Spleen (tissue), 7 donors: ENCODE measurements at regions not wholly inside any gene's neighbourhood (a gene's known extent, or its start where the extent isn't known, plus 50 kb on each side); places are given as distances from the start of the nearest gene placed in this dataset.

Experiments
- POLR2A ChIP-seq, 3 donors: fragments of 450-650 bp; IDR thresholded peaks; one replicate each; pipeline ENCODE4 v1.5.1; 2017; ENCODE audit warnings: antibody characterized with exemption in 3 of 3, mild to moderate bottlenecking in 1 of 3
- POLR2AphosphoS5 ChIP-seq, 3 donors: sonication (generic); formaldehyde crosslinking; IDR thresholded peaks; one replicate each; pipeline ENCODE4 v1.5.1; 2017; ENCODE audit warnings: antibody characterized with exemption in 3 of 3
- TF ChIP-seq, protein P1 (sequence below), 11 experiments: fragments of 200-600 bp in 7 of 11; fragments of 450-650 bp in 4 of 11; sonication (generic) in 4 of 11; IDR thresholded peaks in 8 of 11; conservative IDR thresholded peaks in 3 of 11; 1 replicate in 7 of 11; 2 replicates in 4 of 11; pipeline versions ENCODE4 v1.4.0 to v1.8.0; 2016 to 2021; ENCODE audit warnings: antibody characterized with exemption in 11 of 11, inconsistent platforms in 4 of 11, mild to moderate bottlenecking in 1 of 11
- donor health status: DM: no; HTN: no; CAD: no; lungs with moderate emphysema.
- donor health status: DM: no; HTN: no; CAD: no.
- donor health status: DM: no; HTN: no; CAD: no.

GRCh38 chr21:27477296-27477695, 510.4 kb upstream of the ADAMTS5 start:
- TF ChIP-seq, protein P1, sequence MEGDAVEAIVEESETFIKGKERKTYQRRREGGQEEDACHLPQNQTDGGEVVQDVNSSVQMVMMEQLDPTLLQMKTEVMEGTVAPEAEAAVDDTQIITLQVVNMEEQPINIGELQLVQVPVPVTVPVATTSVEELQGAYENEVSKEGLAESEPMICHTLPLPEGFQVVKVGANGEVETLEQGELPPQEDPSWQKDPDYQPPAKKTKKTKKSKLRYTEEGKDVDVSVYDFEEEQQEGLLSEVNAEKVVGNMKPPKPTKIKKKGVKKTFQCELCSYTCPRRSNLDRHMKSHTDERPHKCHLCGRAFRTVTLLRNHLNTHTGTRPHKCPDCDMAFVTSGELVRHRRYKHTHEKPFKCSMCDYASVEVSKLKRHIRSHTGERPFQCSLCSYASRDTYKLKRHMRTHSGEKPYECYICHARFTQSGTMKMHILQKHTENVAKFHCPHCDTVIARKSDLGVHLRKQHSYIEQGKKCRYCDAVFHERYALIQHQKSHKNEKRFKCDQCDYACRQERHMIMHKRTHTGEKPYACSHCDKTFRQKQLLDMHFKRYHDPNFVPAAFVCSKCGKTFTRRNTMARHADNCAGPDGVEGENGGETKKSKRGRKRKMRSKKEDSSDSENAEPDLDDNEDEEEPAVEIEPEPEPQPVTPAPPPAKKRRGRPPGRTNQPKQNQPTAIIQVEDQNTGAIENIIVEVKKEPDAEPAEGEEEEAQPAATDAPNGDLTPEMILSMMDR (IDR thresholded peaks at IDR 0.05 in 8 of 11, conservative IDR thresholded peaks at IDR 0.05 in 3 of 11) = no peak
- TF ChIP-seq POLR2AphosphoS5 (IDR thresholded peaks at IDR 0.05) = no peak
- TF ChIP-seq POLR2A (IDR thresholded peaks at IDR 0.05) = no peak
